Glomerular endothelial cell (primary cell): ENCODE measurements at regions not wholly inside any gene's neighbourhood (a gene's known extent, or its start where the extent isn't known, plus 50 kb on each side); places are given as distances from the start of the nearest gene placed in this dataset.
A peak's percentile ranks its signal among the peaks of the same experiment; 100 is the strongest.

ENCODE experiments used
- DNase-seq: peaks from one replicate; pipeline ENCODE4 v3.0.0-alpha.2; 2011; ENCODE audit warnings: low read depth, low spot score; ENCODE audit errors: extremely low read depth

- DNase-seq, result peak; percentile 61
These were observed 168.3 kb downstream of the SPRY1 start for GRCh38 chr4:123564758-123565346.

- DNase-seq, result no peak
These were observed 172.3 kb downstream of the SPRY1 start for GRCh38 chr4:123568936-123569335.

GRCh38 chr4:123569541-123569940 lies 172.9 kb downstream of the SPRY1 start:
- no peak for DNase-seq

GRCh38 chr4:123573866-123574508 lies 177.4 kb downstream of the SPRY1 start:
- DNase-seq, result no peak

GRCh38 chr4:123575291-123575690 lies 178.7 kb downstream of the SPRY1 start:
- DNase-seq, result no peak

- DNase-seq, result no peak
These were observed 180.8 kb downstream of the SPRY1 start for GRCh38 chr4:123577225-123577906.

GRCh38 chr4:123578276-123579029 lies 181.9 kb downstream of the SPRY1 start:
- DNase-seq, result no peak

- no peak for DNase-seq
These were observed 183.4 kb downstream of the SPRY1 start for GRCh38 chr4:123579961-123580360.

GRCh38 chr4:123580981-123581664 lies 184.5 kb downstream of the SPRY1 start:
- DNase-seq, result no peak

GRCh38 chr4:123581802-123582201 lies 185.2 kb downstream of the SPRY1 start:
- DNase-seq, result no peak

- DNase-seq, result no peak
These were observed 186.4 kb downstream of the SPRY1 start for GRCh38 chr4:123583043-123583442.

- no peak for DNase-seq
These were observed 188.5 kb downstream of the SPRY1 start for GRCh38 chr4:123585111-123585510.

- DNase-seq, result no peak
These were observed 191.4 kb downstream of the SPRY1 start for GRCh38 chr4:123587983-123588494.

GRCh38 chr4:123588631-123589241 lies 192.1 kb downstream of the SPRY1 start:
- no peak for DNase-seq

GRCh38 chr4:123589301-123589700 lies 192.7 kb downstream of the SPRY1 start:
- DNase-seq, result no peak

- DNase-seq, result no peak
These were observed 195.3 kb downstream of the SPRY1 start for GRCh38 chr4:123591875-123592274.

- no peak for DNase-seq
These were observed 197.1 kb downstream of the SPRY1 start for GRCh38 chr4:123593655-123594054.

GRCh38 chr4:123596805-123597204 lies 200.2 kb downstream of the SPRY1 start:
- DNase-seq, result no peak

- DNase-seq, result no peak
These were observed 201.0 kb downstream of the SPRY1 start for GRCh38 chr4:123597586-123597985.

- DNase-seq, result no peak
These were observed 201.7 kb downstream of the SPRY1 start for GRCh38 chr4:123598331-123598730.
